Left ventricle myocardium inferior (tissue), 1 donor: ENCODE measurements at regions not wholly inside any gene's neighbourhood (a gene's known extent, or its start where the extent isn't known, plus 50 kb on each side); places are given as distances from the start of the nearest gene placed in this dataset.

ENCODE experiments used
- DNase-seq: peaks from one replicate; pipeline ENCODE4 v3.0.0-alpha.2; 2020
- H3K27ac ChIP-seq: fragments of 200-600 bp; replicated peaks from 2 replicates; pipeline ENCODE4 v1.8.0; 2021
- H3K27me3 ChIP-seq: fragments of 200-600 bp; 2 replicates; pipeline ENCODE4 v1.8.0; 2021; ENCODE audit warnings: low read depth
- H3K36me3 ChIP-seq: fragments of 200-600 bp; 2 replicates; pipeline ENCODE4 v1.8.0; 2021
- H3K4me1 ChIP-seq: fragments of 200-600 bp; 2 replicates; pipeline ENCODE4 v1.8.0; 2021
- H3K4me3 ChIP-seq: fragments of 200-600 bp; 2 replicates; pipeline ENCODE4 v1.8.0; 2021; ENCODE audit warnings: mild to moderate bottlenecking, moderate library complexity
- H3K9me3 ChIP-seq: fragments of 200-600 bp; replicated peaks from 2 replicates; pipeline ENCODE4 v1.8.0; 2021
- intact Hi-C: fragments of 100-400 bp; cut with micrococcal nuclease; formaldehyde crosslinking; loops from one replicate; pipeline ENCODE4 v1.11.0; 2022
- TF ChIP-seq, protein P1 (sequence below): fragments of 200-600 bp; IDR thresholded peaks from 2 replicates; pipeline ENCODE4 v1.8.0; 2021; ENCODE audit warnings: antibody characterized with exemption, mild to moderate bottlenecking, borderline replicate concordance
- donor health status: DM: no; HTN: yes; CAD: no; lungs with severe emphysema.

DNA sequence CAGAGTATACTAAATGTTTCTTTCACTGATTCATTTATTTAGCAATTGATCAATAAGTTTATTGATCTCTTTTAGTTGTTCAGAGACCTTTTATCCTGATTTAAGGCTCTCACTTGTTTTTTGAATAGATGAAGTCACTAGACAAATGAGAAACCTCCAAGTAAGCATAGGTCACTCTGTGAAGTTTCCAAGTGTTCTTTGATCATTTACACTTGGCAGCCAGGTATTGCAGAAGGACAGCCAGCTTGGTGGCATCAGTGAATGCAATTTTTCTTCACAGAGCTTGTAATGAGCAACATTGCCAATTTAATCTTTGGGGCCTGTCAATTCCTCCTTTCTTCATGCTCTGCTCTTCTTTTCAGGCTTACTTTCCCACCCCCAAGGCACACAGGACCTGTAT is 413.0 kb downstream of the OMA1 start:
- DNase-seq = no peak
- TF ChIP-seq, protein P1, sequence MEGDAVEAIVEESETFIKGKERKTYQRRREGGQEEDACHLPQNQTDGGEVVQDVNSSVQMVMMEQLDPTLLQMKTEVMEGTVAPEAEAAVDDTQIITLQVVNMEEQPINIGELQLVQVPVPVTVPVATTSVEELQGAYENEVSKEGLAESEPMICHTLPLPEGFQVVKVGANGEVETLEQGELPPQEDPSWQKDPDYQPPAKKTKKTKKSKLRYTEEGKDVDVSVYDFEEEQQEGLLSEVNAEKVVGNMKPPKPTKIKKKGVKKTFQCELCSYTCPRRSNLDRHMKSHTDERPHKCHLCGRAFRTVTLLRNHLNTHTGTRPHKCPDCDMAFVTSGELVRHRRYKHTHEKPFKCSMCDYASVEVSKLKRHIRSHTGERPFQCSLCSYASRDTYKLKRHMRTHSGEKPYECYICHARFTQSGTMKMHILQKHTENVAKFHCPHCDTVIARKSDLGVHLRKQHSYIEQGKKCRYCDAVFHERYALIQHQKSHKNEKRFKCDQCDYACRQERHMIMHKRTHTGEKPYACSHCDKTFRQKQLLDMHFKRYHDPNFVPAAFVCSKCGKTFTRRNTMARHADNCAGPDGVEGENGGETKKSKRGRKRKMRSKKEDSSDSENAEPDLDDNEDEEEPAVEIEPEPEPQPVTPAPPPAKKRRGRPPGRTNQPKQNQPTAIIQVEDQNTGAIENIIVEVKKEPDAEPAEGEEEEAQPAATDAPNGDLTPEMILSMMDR = no peak
- Histone ChIP-seq H3K9me3 (no peaks in the 10 kb centered on the region), H3K36me3 (no peaks in the 10 kb centered on the region), H3K27me3 (no peaks in the 10 kb centered on the region), H3K27ac (no peak overlapping the region), H3K4me3 (no peak overlapping the region), H3K4me1 (no peaks in the 10 kb centered on the region)
- intact Hi-C loops = no loop called here

DNA sequence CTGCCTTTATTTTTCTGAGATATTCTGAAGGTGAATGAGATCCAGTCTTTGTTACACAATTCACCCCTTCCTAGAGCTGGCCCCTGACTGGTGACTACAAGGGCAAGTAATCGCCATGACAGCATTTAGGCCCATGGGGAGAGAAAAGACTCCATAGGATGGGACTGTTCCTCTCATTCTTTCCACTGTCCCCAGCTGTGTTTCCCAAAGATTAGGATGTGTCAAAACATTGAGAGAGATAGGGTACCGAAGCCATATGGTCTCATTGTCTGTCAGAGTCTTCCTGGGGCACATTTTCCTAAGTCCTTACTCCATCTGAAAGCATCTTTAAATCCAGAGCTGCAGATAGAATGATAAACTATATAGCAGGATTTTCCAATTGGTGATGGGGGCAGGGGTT is 423.5 kb downstream of the OMA1 start:
- TF ChIP-seq, protein P1 = no peak
- H3K27ac ChIP-seq = no peak overlapping the region
- H3K4me1 ChIP-seq = no peaks in the 10 kb centered on the region
- no peaks in the 10 kb centered on the region for H3K27me3 ChIP-seq
- H3K36me3 ChIP-seq = no peaks in the 10 kb centered on the region
- intact Hi-C loops = no loop called here
- no peak overlapping the region for H3K4me3 ChIP-seq
- DNase-seq = no peak
- no peaks in the 10 kb centered on the region for H3K9me3 ChIP-seq

DNA sequence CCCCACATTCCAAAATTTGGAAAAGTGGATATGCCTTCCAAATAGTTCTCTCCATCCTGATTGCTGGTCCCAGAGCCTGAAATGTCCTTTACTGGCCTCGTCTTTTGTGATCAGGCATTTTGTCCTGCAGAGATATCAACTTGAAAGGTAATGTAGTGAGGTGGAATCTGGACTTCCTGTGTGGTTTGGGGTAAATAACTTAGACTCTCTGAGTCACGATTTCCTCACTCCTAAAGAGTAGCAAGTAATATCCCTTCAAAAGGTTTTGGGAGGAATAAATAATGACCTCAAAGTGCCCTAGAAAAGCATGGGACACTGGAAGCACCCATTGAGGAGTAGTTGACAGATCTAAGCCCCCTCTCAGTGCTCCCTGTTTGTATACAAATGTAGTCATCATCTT is 426.6 kb downstream of the OMA1 start:
- no peak overlapping the region for H3K4me3 ChIP-seq
- no peaks in the 10 kb centered on the region for H3K27me3 ChIP-seq
- DNase-seq = no peak
- TF ChIP-seq, protein P1 = no peak
- no peaks in the 10 kb centered on the region for H3K4me1 ChIP-seq
- no peak overlapping the region for H3K27ac ChIP-seq
- no peaks in the 10 kb centered on the region for H3K36me3 ChIP-seq
- intact Hi-C loops = no loop called here
- H3K9me3 ChIP-seq = peaks cover 5% of the 10 kb centered on the region

DNA sequence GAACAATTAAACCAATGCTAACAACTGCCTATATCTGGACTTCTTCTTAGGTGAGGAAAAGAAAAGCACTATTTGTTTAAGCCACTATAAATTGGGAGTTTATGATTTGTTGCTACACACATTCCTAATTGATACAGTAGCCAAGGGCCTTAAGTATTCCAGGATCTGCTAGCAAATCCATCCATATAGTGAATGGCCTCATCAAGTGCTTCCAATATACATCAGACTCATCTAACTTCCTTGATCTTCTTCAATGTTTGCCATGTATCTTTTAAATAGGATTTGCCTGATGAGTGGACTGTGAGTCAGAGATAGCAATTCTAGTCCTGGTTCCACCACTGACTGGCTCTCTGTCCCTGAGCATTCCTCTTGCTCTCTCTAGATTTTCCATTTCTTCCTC is 430.2 kb downstream of the OMA1 start:
- H3K36me3 ChIP-seq = no peaks in the 10 kb centered on the region

DNA sequence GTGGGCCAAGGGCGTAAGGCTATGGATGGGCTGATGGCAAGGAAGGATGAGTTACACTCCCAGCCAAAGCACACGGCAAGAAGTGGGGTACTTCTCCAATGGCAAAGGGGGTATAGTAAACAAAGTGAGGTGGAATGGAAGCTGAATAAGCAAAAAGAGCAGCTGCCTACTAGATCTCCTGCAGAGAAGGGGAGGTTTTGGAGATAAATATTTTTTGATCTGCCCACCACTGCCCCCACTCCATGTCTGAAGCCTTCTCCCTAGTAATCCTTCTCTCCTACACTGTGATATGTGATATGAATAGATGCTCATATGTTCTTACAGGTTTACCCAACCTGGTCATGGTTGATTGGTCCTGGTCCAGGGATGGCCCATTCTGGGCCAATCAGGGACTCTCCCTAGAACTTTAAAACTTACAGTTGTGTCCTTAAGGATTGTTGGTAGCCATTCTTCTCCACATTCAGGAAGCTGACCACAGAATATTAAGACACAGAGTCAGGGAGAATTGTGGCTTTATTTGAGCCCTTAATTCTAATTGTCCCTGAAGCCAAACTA is 436.8 kb downstream of the OMA1 start:
- Histone ChIP-seq H3K27me3 (peaks cover 7% of the 10 kb centered on the region), H3K9me3 (peaks cover 5% of the 10 kb centered on the region), H3K4me3 (no peak overlapping the region), H3K36me3 (no peaks in the 10 kb centered on the region), H3K4me1 (no peaks in the 10 kb centered on the region), H3K27ac (no peak overlapping the region)
- intact Hi-C loops = no loop called here
- DNase-seq = no peak
- TF ChIP-seq, protein P1 = no peak

More for the DNA sequence above, 430.2 kb downstream of the OMA1 start:
- Histone ChIP-seq H3K9me3 (peaks cover 11% of the 10 kb centered on the region), H3K4me3 (no peak overlapping the region), H3K4me1 (no peaks in the 10 kb centered on the region), H3K27me3 (no peaks in the 10 kb centered on the region), H3K27ac (no peak overlapping the region)
- DNase-seq = no peak
- intact Hi-C loops = no loop called here
- TF ChIP-seq, protein P1 = no peak
